SK-N-MC (cell line): ENCODE measurements at regions not wholly inside any gene's neighbourhood (a gene's known extent, or its start where the extent isn't known, plus 50 kb on each side); places are given as distances from the start of the nearest gene placed in this dataset.

Experiments
- EZH2 ChIP-seq: fragments of 200-600 bp; sonication (generic); IDR thresholded peaks from one replicate; pipeline ENCODE4 v1.6.1; 2017; ENCODE audit warnings: antibody characterized with exemption
- POLR2AphosphoS5 ChIP-seq: IDR thresholded peaks from 2 replicates; pipeline ENCODE4 v1.6.1; 2012; ENCODE audit warnings: mild to moderate bottlenecking, low read depth, low read length, borderline replicate concordance

GRCh38 chr20:11867291-11867919 lies 50.3 kb upstream of the BTBD3 start:
- TF ChIP-seq POLR2AphosphoS5 (no peak), EZH2 (no peak)
